GM18867 (cell line): ENCODE measurements at regions not wholly inside any gene's neighbourhood (a gene's known extent, or its start where the extent isn't known, plus 50 kb on each side); places are given as distances from the start of the nearest gene placed in this dataset.

Experiments used
- ATAC-seq: cut with Tn5 transposase; IDR thresholded peaks from one replicate; pipeline ENCODE4 v1.9.1; 2021; ENCODE audit warnings: mild to moderate bottlenecking, moderate library complexity; ENCODE audit not compliant: unreplicated experiment

- no peak for ATAC-seq
Measured at GRCh38 chr2:6234702-6235101, 542.5 kb downstream of the SOX11 start.

- ATAC-seq = no peak
Measured at GRCh38 chr2:6236317-6236716, 544.1 kb downstream of the SOX11 start.

- no peak for ATAC-seq
Measured at GRCh38 chr2:6237039-6237660, 545.0 kb downstream of the SOX11 start.

- ATAC-seq = no peak
Measured at GRCh38 chr2:6249557-6249956, 557.4 kb downstream of the SOX11 start.

- no peak for ATAC-seq
Measured at GRCh38 chr2:6254441-6254840, 562.3 kb downstream of the SOX11 start.

GRCh38 chr2:6264198-6264597, 572.0 kb downstream of the SOX11 start:
- ATAC-seq = no peak

- ATAC-seq = no peak
Measured at GRCh38 chr2:6281524-6281923, 584.2 kb downstream of the CMPK2 start.

GRCh38 chr2:6283259-6283658, 582.4 kb downstream of the CMPK2 start:
- ATAC-seq = no peak

GRCh38 chr2:6287406-6287805, 578.3 kb downstream of the CMPK2 start:
- no peak for ATAC-seq

- no peak for ATAC-seq
Measured at GRCh38 chr2:6288791-6289190, 576.9 kb downstream of the CMPK2 start.

- no peak for ATAC-seq
Measured at GRCh38 chr2:6290217-6291015, 575.3 kb downstream of the CMPK2 start.

- ATAC-seq = no peak
Measured at GRCh38 chr2:6294791-6295190, 570.9 kb downstream of the CMPK2 start.

GRCh38 chr2:6297238-6297637, 568.5 kb downstream of the CMPK2 start:
- peak; percentile 89 for ATAC-seq

- ATAC-seq = no peak
Measured at GRCh38 chr2:6301426-6301825, 564.3 kb downstream of the CMPK2 start.

- peak; percentile 4 for ATAC-seq
Measured at GRCh38 chr2:6308986-6309385, 556.7 kb downstream of the CMPK2 start.

GRCh38 chr2:6309415-6310255, 556.1 kb downstream of the CMPK2 start:
- ATAC-seq = peak; percentile 82

GRCh38 chr2:6310256-6311215, 555.2 kb downstream of the CMPK2 start:
- peak; percentile 24 for ATAC-seq

GRCh38 chr2:6312367-6312766, 553.3 kb downstream of the CMPK2 start:
- ATAC-seq = no peak

- no peak for ATAC-seq
Measured at GRCh38 chr2:6314218-6314960, 551.3 kb downstream of the CMPK2 start.

GRCh38 chr2:6325616-6326015, 540.1 kb downstream of the CMPK2 start:
- ATAC-seq = no peak
